ENCODE measurements at regions not wholly inside any gene's neighbourhood (a gene's known extent, or its start where the extent isn't known, plus 50 kb on each side); places are given as distances from the start of the nearest gene placed in this dataset.

DNA sequence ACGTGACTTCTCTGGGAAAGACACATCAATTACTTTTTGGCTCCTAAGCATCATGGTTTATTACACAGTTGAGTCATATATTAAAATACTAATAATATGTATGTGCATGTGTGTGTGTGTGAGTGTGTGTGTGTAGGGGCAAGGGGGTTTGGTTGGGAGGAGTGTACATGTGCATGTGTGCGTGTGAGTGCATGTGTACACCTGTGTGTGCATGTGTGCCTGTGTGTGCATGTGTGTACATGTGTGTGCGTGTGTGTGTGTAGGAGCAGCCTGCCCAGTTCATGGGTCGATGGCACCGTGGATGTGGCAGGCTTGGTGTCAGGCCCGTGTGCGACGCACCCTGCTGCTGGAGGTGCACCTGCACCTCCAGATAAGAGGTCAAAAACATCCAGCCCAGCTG, 99.0 kb upstream of the SNTG2 start:
- H3K27ac Mint-ChIP-seq: no peak overlapping the region
- no peak for DNase-seq (ENCODE audit: low spot score)
- H3K4me3 Mint-ChIP-seq: no peak overlapping the region
- H3K36me3 Mint-ChIP-seq (ENCODE audit: low read depth): no peaks in the 10 kb centered on the region
- intact Hi-C loops (cut with micrococcal nuclease): no loop called here
- H3K27me3 Mint-ChIP-seq (ENCODE audit: insufficient read depth): no peaks in the 10 kb centered on the region
- peaks cover 17% of the 10 kb centered on the region for H3K4me1 Mint-ChIP-seq (ENCODE audit: low read depth)
- peaks cover 20% of the 10 kb centered on the region for H3K9me3 Mint-ChIP-seq

DNA sequence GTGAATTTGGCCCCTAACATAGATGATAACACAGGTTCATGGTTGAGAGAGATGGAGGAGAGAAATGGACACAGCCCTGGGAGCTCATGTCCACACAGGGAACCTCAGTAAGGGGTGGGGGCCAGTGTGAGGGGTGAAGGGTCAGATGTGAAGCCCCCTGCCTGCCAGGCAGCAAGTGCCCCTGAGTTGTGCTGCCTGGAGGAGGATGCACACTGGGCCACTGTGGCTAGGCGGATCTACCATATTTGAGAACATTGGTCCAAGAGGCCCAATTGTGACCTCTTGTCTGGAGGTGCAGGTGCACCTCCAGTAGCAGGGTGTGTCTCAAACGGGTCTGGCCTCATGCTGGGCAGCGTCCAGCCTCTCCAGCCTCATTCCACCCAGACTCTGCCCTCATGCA, 99.6 kb upstream of the SNTG2 start:
- no peaks in the 10 kb centered on the region for H3K36me3 Mint-ChIP-seq (ENCODE audit: low read depth)
- intact Hi-C loops (cut with micrococcal nuclease): no loop called here
- H3K27me3 Mint-ChIP-seq (ENCODE audit: insufficient read depth): no peaks in the 10 kb centered on the region
- no peak overlapping the region for H3K27ac Mint-ChIP-seq
- peaks cover 17% of the 10 kb centered on the region for H3K4me1 Mint-ChIP-seq (ENCODE audit: low read depth)
- DNase-seq (ENCODE audit: low spot score): no peak
- peaks cover 20% of the 10 kb centered on the region for H3K9me3 Mint-ChIP-seq
- no peak overlapping the region for H3K4me3 Mint-ChIP-seq

DNA sequence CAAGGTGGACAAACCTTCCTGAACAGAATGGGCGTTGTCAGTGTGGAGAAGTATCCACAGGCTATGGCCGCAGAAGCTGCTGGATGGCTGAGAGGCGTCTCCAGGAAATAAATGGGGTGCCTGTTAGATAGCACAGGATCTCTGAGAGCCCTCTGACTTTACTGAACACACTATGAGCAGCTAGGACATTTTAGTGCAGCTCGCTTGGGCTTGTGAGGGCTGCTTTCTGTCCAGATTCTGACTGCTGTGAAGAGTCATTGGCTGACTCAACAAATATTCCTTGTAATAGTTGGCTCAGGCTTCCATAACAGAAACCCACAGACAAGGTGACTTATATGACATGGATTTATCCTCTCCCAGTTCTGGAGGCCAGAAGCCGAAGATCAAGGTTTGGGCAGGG, 100.2 kb upstream of the SNTG2 start:
- DNase-seq (ENCODE audit: low spot score): no peak
- H3K4me3 Mint-ChIP-seq: no peak overlapping the region
- peaks cover 12% of the 10 kb centered on the region for H3K4me1 Mint-ChIP-seq (ENCODE audit: low read depth)
- no peaks in the 10 kb centered on the region for H3K27me3 Mint-ChIP-seq (ENCODE audit: insufficient read depth)
- H3K9me3 Mint-ChIP-seq: peaks cover 14% of the 10 kb centered on the region
- intact Hi-C loops (cut with micrococcal nuclease): no loop called here
- H3K36me3 Mint-ChIP-seq (ENCODE audit: low read depth): no peaks in the 10 kb centered on the region
- H3K27ac Mint-ChIP-seq: no peak overlapping the region

DNA sequence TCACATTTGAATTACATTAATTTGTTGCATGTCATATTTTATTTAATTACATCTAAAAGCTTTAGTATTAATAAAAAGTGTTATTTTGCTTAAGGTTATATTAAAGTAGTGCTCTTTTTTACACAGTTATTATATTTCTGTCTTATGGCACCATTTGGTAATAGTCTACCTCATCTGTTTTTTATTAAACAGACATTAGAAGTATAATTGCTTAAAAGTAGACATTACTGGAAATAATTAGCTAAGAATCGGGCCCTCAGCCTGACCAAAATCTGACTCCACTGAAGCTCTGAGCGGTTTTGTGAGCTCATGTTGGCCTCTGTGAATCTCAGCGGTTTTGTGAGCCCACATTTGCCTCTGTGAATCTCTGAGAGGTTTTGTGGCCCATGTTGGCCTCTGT, 102.5 kb upstream of the SNTG2 start:
- intact Hi-C loops (cut with micrococcal nuclease): no loop called here

DNA sequence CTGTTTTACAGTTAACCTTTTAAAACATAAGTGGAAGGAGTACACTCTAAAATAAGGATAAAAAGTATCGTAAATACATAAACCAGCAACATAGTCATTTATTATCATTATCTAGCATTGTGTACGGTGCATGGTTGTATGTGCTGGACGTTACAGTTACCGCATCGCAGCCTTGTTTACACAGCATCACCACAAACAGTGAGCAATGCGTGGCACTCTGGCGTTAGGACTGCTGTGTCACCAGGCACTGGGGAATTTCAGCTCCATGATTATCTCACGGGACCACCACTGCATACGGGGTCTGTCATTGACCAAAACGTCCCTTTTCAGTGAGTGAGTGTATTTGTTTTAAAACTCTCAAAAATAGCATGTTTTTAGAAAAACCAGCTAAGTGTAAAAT, 103.0 kb upstream of the SNTG2 start:
- Mint-ChIP-seq H3K27ac (no peak overlapping the region), H3K36me3 (ENCODE audit: low read depth) (no peaks in the 10 kb centered on the region)
- intact Hi-C loops (cut with micrococcal nuclease): no loop called here

More for the DNA sequence above, 102.5 kb upstream of the SNTG2 start:
- Mint-ChIP-seq H3K27me3 (ENCODE audit: insufficient read depth) (no peaks in the 10 kb centered on the region), H3K9me3 (no peaks in the 10 kb centered on the region), H3K27ac (no peak overlapping the region), H3K4me3 (no peak overlapping the region), H3K4me1 (ENCODE audit: low read depth) (no peaks in the 10 kb centered on the region), H3K36me3 (ENCODE audit: low read depth) (no peaks in the 10 kb centered on the region)
- no peak for DNase-seq (ENCODE audit: low spot score)

DNA sequence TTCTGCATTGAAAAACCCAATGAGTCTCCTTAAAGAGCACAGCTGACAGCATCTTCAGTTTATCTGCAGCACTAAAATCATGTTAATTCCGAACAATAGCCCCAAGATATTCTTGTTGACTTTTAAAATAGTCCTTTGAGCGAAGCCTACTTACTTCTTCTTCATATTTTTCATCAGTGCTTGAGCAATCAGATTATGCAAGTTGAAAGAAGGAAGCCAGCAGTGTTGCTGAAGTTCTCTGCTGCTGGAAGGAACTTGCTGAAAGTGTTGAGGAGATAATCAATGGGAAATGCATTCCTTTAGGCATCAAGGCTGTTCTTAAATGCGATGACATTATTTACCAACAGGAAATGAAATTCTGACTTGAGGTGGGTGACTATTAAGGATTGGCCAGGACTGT, 105.9 kb upstream of the SNTG2 start:
- Mint-ChIP-seq H3K9me3 (no peaks in the 10 kb centered on the region), H3K36me3 (ENCODE audit: low read depth) (no peaks in the 10 kb centered on the region), H3K4me3 (no peak overlapping the region), H3K4me1 (ENCODE audit: low read depth) (no peaks in the 10 kb centered on the region), H3K27me3 (ENCODE audit: insufficient read depth) (peaks cover 3% of the 10 kb centered on the region), H3K27ac (no peak overlapping the region)
- intact Hi-C loops (cut with micrococcal nuclease): no loop called here
- no peak for DNase-seq (ENCODE audit: low spot score)

More for the DNA sequence above, 103.0 kb upstream of the SNTG2 start:
- H3K4me3 Mint-ChIP-seq: no peak overlapping the region
- DNase-seq (ENCODE audit: low spot score): no peak
- no peaks in the 10 kb centered on the region for H3K4me1 Mint-ChIP-seq (ENCODE audit: low read depth)
- no peaks in the 10 kb centered on the region for H3K9me3 Mint-ChIP-seq
- H3K27me3 Mint-ChIP-seq (ENCODE audit: insufficient read depth): no peaks in the 10 kb centered on the region

DNA sequence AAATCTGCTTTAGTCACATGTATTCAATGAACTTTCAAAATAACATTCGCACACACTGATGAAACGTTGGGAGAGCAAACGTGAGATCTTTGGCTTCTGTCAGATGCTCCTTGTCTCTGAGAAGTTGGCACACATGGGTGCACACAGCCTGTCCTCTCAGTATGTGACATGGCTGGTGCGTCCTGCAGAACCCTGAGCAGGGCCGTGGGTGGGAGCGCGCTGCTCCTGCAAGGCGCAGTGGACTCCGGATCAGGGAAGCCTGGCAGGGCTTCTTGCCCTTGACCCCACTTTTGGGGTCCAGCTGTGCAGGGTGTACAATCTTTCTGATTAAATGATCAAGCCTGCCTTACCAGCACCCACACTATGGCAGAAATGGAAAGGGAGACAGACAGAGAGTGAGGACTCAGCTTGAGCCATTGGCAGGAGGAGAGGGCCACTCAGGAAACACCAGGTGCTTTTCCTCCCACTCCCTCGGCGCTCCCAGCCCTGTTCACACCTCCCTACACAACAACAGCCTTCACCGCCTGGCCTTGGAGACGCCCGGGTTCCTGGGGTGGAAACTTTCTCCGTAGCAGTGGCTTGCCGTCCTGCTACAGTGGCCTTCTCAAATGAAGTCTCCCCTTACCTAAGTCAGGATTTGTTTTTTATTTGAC, 108.4 kb upstream of the SNTG2 start:
- no peak for DNase-seq (ENCODE audit: low spot score)
- no peak overlapping the region for H3K27ac Mint-ChIP-seq
- H3K4me3 Mint-ChIP-seq: no peak overlapping the region
- intact Hi-C loops (cut with micrococcal nuclease): no loop called here
- H3K27me3 Mint-ChIP-seq (ENCODE audit: insufficient read depth): peaks cover 3% of the 10 kb centered on the region
- H3K4me1 Mint-ChIP-seq (ENCODE audit: low read depth): no peaks in the 10 kb centered on the region
- H3K9me3 Mint-ChIP-seq: no peaks in the 10 kb centered on the region
- no peaks in the 10 kb centered on the region for H3K36me3 Mint-ChIP-seq (ENCODE audit: low read depth)

DNA sequence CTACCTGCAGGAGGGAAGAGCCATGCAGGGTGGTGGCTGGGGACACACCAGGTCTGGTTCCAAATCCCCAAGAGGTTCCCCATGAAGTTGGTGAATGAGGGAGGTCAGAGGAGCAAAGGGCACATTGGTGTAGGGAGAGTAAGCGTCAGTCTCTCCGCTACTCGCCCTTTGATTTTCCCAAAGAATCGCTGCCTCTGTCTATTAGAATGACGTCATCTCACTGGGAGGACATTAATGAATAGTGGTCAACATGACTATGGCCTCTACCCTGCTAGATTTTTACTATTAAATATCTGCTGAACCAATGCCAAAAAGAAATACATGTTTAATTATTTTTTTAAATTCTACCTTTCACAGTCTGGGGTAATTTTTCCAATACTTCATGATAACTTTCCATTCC, 109.6 kb upstream of the SNTG2 start:
- Mint-ChIP-seq H3K36me3 (ENCODE audit: low read depth) (no peaks in the 10 kb centered on the region), H3K27me3 (ENCODE audit: insufficient read depth) (peaks cover 3% of the 10 kb centered on the region)

DNA sequence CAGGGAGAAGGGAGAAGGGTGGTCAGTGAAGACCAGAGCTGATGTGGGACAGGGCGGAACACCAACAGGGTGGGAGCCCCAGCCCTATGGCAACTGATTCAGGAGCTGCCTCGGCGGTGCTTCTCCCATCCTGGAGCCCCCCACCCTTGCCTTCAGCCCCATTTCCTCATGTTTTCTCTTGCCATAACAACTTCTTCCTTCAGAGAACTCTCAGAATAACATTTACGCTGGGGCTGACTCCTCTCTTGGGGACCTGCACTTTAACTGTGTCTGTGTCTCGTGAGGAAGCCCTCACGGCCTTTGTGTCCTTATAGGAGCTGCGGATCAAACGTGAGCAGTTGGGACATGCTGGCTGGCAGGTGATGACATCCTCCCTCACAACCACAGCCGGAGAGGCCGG, 116.4 kb upstream of the SNTG2 start:
- intact Hi-C loops (cut with micrococcal nuclease): no loop called here
- Mint-ChIP-seq H3K27me3 (ENCODE audit: insufficient read depth) (peaks cover 1% of the 10 kb centered on the region), H3K4me1 (ENCODE audit: low read depth) (no peaks in the 10 kb centered on the region), H3K27ac (no peak overlapping the region), H3K9me3 (no peaks in the 10 kb centered on the region), H3K36me3 (ENCODE audit: low read depth) (no peaks in the 10 kb centered on the region), H3K4me3 (no peak overlapping the region)
- no peak for DNase-seq (ENCODE audit: low spot score)

More for the DNA sequence above, 109.6 kb upstream of the SNTG2 start:
- H3K27ac Mint-ChIP-seq: no peak overlapping the region
- no peaks in the 10 kb centered on the region for H3K9me3 Mint-ChIP-seq
- H3K4me1 Mint-ChIP-seq (ENCODE audit: low read depth): no peaks in the 10 kb centered on the region
- DNase-seq (ENCODE audit: low spot score): no peak
- H3K4me3 Mint-ChIP-seq: no peak overlapping the region
- intact Hi-C loops (cut with micrococcal nuclease): no loop called here

DNA sequence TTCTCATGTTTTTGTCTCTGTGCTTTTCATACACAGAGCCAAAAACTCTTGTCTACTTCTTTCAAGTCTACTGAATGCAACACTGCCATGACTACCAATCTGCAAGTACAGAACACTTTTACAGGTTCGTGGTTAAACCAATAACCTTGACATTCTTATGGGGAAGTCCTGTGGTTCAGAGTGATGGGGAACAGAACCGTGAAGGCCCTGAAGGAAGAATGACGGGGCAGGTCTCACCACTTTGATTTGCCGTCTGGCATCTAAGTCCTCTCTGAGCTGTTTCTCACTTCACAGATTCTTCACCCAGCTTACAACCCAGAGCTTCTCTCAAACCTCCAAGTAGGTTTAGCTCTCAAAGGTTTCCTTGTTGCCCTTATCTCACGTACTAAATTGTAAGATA, 117.5 kb upstream of the SNTG2 start:
- peaks cover 1% of the 10 kb centered on the region for H3K27me3 Mint-ChIP-seq (ENCODE audit: insufficient read depth)
- no peaks in the 10 kb centered on the region for H3K4me1 Mint-ChIP-seq (ENCODE audit: low read depth)
- intact Hi-C loops (cut with micrococcal nuclease): no loop called here
- no peak overlapping the region for H3K4me3 Mint-ChIP-seq
- no peaks in the 10 kb centered on the region for H3K36me3 Mint-ChIP-seq (ENCODE audit: low read depth)
- H3K27ac Mint-ChIP-seq: no peak overlapping the region
- no peak for DNase-seq (ENCODE audit: low spot score)
- H3K9me3 Mint-ChIP-seq: no peaks in the 10 kb centered on the region

DNA sequence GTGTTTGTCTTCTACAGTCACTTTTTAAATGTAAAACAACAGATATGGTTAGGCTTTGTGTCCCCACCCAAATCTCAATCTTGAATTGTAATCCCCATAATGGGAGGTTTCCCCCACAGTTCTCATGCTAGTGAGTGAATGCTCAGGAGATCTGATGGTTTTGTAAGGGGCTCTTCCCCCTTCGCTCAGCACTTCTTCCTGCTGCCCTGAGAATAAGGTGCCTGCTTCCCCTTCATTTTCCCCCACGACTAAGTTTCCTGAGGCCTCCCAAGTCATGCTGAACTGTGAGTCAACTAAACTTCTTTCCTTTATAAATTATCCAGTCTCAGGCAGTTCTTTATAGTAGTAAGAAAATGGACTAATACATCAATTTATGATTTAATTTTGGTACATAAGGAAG, 118.0 kb upstream of the SNTG2 start:
- H3K4me3 Mint-ChIP-seq: no peak overlapping the region
- no peaks in the 10 kb centered on the region for H3K36me3 Mint-ChIP-seq (ENCODE audit: low read depth)
- H3K27me3 Mint-ChIP-seq (ENCODE audit: insufficient read depth): peaks cover 1% of the 10 kb centered on the region
- no peak for DNase-seq (ENCODE audit: low spot score)
- no peak overlapping the region for H3K27ac Mint-ChIP-seq
- H3K9me3 Mint-ChIP-seq: no peaks in the 10 kb centered on the region
- intact Hi-C loops (cut with micrococcal nuclease): no loop called here
- H3K4me1 Mint-ChIP-seq (ENCODE audit: low read depth): no peaks in the 10 kb centered on the region

DNA sequence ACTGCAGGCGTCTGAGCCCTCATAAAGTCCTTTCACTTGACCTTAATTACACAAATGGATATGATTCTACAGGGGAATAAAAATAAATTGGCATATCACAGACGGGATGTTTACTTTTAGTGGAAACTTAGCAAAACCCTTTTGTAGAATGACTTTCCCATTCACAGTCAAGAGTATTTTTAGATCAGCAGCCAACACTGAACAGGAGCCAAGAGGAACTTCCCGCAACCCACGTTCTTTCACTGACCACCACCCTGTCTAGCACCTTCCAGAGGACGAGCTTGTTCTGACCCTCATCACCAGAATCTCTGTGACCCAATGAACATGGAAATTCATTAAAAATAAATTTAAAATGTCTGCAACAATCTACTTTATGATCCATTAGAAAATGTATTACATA, 119.0 kb upstream of the SNTG2 start:
- H3K4me1 Mint-ChIP-seq (ENCODE audit: low read depth): no peaks in the 10 kb centered on the region
- H3K36me3 Mint-ChIP-seq (ENCODE audit: low read depth): no peaks in the 10 kb centered on the region
- H3K4me3 Mint-ChIP-seq: no peak overlapping the region
- no peak overlapping the region for H3K27ac Mint-ChIP-seq
- intact Hi-C loops (cut with micrococcal nuclease): no loop called here
- H3K27me3 Mint-ChIP-seq (ENCODE audit: insufficient read depth): peaks cover 1% of the 10 kb centered on the region
- H3K9me3 Mint-ChIP-seq: no peaks in the 10 kb centered on the region
- no peak for DNase-seq (ENCODE audit: low spot score)

DNA sequence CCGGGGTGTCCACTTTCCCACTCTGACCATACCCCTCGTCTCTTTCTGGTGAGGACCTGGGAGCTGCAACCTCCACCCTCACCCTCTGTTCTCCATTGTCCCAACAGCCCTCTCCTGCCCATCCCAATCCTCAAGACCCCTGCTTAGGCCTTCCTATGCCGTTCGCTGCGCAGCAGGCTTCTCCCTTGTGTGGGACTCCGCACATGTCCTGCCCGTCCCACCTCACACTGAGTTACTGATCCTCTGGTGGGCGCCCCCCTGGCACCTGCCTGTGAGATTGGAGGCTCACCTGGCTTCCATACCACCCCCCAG, 119.5 kb upstream of the SNTG2 start:
- Mint-ChIP-seq H3K4me3 (no peak overlapping the region), H3K4me1 (ENCODE audit: low read depth) (no peaks in the 10 kb centered on the region), H3K27me3 (ENCODE audit: insufficient read depth) (peaks cover 1% of the 10 kb centered on the region), H3K27ac (no peak overlapping the region), H3K9me3 (no peaks in the 10 kb centered on the region), H3K36me3 (ENCODE audit: low read depth) (no peaks in the 10 kb centered on the region)
- DNase-seq (ENCODE audit: low spot score): no peak
- intact Hi-C loops (cut with micrococcal nuclease): no loop called here
